GM12891 (cell line): ENCODE measurements at regions not wholly inside any gene's neighbourhood (a gene's known extent, or its start where the extent isn't known, plus 50 kb on each side); places are given as distances from the start of the nearest gene placed in this dataset.

Source experiments
- PAX5 ChIP-seq: IDR thresholded peaks from 2 replicates; pipeline ENCODE4 v1.6.1; 2011; ENCODE audit warnings: low read length, moderate library complexity, mild to moderate bottlenecking; ENCODE audit not compliant: insufficient read depth, severe bottlenecking
- POLR2A ChIP-seq: IDR thresholded peaks from 2 replicates; pipeline ENCODE4 v1.6.1; 2011; ENCODE audit warnings: low read depth, low read length, control low read depth
- POLR2AphosphoS5 ChIP-seq: IDR thresholded peaks from 2 replicates; pipeline ENCODE4 v1.6.1; 2011; ENCODE audit warnings: low read depth, low read length, control low read depth
- SPI1 ChIP-seq: IDR thresholded peaks from 2 replicates; pipeline ENCODE4 v1.6.1; 2011; ENCODE audit warnings: low read depth, low read length, control low read depth
- TAF1 ChIP-seq: IDR thresholded peaks from 2 replicates; pipeline ENCODE4 v1.6.1; 2011; ENCODE audit warnings: low read depth, low read length, control low read depth

GRCh38 chr2:122167515-122167914 lies 412.1 kb downstream of the TSN start:
- TF ChIP-seq POLR2AphosphoS5 (no peak), TAF1 (no peak), POLR2A (no peak), SPI1 (no peak), PAX5 (no peak)
